Kidney tubule cell (primary cell): ENCODE measurements at regions not wholly inside any gene's neighbourhood (a gene's known extent, or its start where the extent isn't known, plus 50 kb on each side); places are given as distances from the start of the nearest gene placed in this dataset.
A peak's percentile ranks its signal among the peaks of the same experiment; 100 is the strongest.
"Not testable (repeated sequence)": the region's sequence is repeated elsewhere in the genome, so short reads cannot be mapped to it uniquely, and the experiment has no call there.

Experiments used
- DNase-seq: peaks from one replicate; pipeline ENCODE4 v3.0.0-alpha.2; 2018; ENCODE audit warnings: low spot score

GRCh38 chrX:39675619-39676018, 422.1 kb downstream of the BCOR start:
- no peak for DNase-seq

DNA sequence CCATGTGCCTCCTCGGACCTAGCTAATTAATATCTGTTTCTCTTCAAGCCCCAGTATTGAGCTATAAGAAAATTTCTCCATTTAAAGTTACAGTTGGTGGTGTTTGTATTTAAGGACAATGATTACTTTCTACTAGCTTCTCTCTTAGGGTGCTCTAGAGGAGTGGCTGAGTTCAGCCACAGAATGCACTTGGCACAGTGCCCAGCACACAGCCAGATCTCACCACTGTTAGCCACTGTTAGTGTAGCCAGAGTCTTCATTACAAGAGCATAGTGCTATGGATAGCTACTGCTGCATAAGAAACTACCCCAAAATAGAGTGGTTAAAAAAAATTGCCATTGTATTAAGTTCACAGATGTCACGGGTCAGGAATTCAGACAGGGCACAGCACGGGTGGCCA, 421.3 kb downstream of the BCOR start:
- DNase-seq = no peak

DNA sequence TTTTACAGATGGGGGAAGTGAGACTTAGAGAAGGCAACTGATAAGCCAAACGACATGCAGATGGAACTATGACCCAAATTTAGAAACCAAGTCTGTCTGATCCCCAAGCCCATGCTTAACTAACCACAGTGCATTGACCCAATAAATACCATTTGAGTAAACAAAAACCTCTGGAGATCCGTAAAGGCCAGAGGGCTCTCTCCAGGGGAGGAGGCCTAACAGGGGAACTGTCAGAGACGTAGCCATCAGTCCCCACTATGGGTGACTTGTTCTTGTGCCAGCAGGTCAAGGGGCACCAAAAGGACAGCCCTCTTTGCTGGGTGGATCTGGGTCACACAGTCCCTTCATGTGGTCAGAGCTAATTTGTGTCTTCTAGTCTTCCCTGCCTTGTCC, 420.2 kb downstream of the BCOR start:
- DNase-seq = no peak

DNA sequence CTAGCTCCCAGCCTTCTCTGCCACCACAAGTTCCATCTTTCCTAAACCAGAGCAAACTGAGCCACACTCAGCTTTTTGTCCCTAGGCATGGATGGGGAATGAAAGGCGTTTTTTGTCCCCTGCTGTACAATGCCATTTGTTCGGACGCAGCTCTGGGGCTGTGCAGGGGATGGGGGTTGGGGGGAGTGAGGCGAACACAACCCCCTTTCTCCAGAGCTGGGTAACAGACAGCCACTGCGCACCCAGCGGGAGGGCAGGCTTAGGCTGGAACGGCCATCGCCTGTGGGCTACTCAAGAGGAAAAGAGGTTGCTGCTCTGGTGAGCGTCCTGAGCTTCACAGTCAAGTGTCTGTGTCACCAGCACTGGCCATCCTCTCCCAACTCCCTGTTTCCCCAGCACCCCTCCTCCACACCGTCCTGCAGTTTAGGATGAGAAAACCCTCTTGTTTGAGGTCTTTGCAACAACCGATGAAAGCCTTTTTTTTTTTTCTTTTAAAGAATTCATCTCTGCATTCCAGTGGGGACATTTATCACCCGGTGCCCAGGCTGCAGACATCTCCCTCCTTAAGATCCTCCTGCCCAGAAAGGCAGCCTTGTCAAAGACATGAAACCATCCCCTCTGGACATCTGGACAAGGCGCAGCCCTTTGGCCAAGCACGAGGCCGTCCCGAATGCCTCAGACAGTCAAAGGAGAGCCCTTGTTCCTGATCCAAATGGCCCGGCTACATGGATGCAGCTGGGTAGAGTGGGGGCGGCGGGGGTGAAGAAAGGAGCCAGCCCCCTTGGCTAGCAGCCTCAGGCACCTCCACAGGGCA, 419.6 kb downstream of the BCOR start:
- DNase-seq = no peak

DNA sequence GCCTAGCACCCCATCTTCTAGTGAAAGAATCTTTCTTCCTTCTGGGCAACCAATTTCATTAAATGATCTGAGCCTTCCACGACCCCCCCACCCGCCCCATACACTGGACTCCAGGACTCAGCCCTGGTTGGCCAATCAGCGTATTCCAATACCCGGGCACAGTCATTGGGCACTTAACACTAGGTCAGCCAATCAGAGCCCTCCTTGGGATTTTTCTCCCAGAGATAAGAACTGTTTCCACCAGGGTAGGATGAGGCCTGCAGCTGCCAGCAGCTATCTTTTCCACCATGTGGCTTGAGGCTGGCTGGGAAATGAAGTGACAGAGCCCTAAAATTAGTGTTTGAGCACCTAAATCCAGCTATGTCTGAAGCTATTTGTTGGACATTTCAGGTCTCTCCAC, 418.8 kb downstream of the BCOR start:
- no peak for DNase-seq

DNA sequence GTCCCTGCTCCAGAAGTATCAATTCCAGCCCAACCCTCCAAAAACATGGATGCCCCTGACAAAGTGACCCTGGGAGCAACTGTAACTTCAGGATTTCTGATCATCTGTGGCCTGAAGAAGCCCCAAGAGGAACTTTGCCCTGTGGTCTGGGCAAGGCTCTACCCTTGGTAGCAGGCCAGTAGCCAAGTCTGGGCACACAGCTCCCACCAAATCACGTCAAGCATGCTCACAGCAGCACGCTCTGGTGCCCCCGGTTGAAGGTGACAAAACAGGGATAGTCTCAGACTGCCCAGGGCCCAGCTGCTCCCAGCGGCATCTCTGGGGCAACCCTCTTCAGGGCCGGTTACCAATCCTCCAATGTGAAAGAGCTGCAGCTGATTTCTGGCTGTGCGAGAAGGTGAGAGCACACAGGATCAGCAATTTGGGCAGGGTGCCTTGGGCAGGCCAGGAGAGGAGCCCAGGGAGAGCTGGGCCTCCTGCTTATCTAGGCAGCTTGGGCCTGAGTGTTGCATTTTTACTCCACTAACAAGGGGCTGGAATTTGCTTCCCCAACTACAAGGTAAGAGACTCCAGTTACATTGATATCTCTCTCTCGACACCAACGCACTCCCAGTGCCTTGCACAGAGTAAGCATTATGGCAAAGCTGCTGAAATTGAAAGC, 418.1 kb downstream of the BCOR start:
- DNase-seq = no peak

GRCh38 chrX:39681885-39682284, 415.9 kb downstream of the BCOR start:
- DNase-seq = no peak

GRCh38 chrX:39682778-39683177, 415.0 kb downstream of the BCOR start:
- no peak for DNase-seq

- DNase-seq = no peak
Observed at GRCh38 chrX:39688219-39688575, 409.6 kb downstream of the BCOR start.

DNA sequence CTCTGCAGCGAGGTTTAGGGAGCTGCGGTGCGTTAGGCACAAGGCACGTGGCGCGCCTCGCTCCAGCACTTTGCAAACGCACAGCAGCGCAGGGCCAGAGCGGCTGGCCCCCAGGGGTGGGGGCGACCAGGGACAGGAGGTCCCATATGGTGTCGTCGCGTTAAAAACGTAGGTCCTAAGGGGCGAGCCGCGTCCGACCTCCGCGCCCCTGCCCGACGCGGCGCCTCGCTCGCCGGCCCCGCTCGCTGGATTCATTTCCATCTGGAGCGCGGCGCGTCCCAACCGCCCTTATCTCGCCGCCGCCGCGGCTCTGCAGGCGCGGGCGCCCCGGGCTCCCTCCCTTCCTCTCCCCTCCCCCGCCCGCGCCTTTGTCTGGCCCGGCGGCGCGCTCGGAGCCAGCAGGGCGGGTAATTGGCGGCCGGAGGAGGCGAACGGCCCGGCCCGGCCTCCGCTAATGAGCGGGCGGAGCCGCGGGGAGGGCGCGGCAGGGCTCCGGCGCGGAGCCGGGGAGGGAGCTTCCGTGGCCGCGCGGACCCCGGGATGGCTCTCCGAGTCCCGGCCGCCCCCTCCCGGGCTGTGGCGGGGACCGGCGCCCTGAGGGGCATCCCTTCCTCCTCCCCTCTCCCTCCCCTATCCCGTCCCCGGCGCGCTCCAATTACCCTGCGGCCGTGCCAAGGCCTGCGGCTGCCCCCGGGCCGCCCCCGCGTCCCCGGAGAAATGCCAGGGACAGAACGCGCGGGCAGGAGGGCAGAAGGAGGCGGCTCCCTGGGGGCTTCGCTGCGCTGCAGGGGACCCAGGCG, 409.0 kb downstream of the BCOR start:
- DNase-seq = peak; percentile 36

GRCh38 chrX:39689376-39690104, 408.2 kb downstream of the BCOR start:
- DNase-seq = no peak

- DNase-seq = no peak
Observed at GRCh38 chrX:39690541-39691415, 407.0 kb downstream of the BCOR start.

DNA sequence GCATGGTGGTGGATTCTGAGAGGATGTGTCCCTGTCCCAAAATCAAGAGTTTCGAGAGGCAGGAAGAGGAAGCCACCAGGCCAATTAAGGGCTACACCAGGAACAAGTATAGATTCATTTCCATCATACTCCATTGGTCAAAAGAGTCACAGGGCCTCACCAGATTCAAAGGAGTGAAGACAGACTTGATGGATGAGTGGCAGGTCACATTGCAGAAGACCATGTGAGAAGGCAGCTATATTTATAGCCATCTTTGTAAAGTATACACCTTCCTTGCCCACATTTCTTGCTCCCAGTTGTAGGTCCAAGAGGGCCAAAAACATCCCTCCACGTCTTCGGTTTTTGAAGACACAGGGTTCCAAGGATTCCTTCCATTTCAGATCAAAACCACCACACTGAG, 406.0 kb downstream of the BCOR start:
- DNase-seq = no peak

GRCh38 chrX:39692796-39693195, 405.0 kb downstream of the BCOR start:
- DNase-seq = no peak

GRCh38 chrX:39693298-39693697, 404.5 kb downstream of the BCOR start:
- no peak for DNase-seq

GRCh38 chrX:39702636-39703035, 395.1 kb downstream of the BCOR start:
- DNase-seq = not testable (repeated sequence)

DNA sequence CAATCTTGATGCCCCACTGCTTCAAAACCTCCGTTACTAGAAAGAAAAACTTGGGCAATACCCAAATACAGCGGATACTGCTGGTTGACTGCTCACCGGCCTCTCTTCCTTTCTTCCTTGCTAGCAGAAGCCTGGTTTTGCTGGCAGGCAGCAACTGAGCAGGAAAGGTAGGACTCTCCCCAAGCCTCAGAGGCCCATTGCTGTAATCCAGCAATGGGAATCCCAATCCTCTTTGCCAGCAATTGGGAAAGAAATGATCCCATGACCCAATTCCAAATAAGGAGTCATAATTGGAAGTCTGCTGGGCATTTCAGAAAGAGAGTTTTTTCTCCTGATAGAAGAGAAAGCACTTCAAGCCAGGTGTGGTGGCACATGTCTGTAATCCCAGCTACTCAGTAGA, 394.5 kb downstream of the BCOR start:
- no peak for DNase-seq

DNA sequence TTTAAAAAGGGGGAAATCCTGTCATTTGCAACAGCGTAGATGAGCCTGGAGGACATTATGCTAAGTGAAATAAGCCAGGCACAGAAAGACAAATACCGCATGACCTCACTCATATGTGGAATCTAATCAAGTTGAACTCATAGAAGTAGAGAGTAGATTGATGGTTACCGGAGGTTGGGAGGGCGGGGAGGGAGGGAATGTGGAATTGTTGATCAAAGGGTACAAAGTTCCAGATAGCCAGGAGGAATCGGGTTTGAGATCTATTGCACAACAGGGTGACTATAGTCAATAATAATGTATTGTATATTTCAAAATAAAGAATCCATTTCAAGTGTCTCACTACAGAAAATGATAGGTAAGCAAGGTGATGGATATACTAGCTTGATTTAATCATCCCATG, 393.2 kb downstream of the BCOR start:
- DNase-seq = no peak

DNA sequence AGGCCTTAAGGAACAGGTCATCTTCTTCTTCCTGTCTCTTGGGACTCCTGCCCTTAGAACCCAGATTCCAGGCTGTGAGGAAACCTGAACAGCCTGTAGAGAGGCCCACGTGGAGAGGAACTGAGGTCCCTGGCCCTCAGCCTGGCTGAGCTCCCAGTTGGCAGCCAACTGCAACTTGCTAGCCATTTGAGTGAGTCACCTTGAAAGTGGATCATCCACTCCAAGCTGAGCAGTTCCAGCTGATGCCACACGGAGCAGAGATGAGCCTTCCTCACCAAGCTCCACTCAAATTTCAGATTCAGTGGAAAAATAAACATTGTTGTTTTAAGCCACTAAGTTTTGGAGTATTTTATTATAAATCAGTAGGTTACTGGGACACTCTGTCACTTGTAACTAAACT, 392.5 kb downstream of the BCOR start:
- peak; percentile 87 for DNase-seq

DNA sequence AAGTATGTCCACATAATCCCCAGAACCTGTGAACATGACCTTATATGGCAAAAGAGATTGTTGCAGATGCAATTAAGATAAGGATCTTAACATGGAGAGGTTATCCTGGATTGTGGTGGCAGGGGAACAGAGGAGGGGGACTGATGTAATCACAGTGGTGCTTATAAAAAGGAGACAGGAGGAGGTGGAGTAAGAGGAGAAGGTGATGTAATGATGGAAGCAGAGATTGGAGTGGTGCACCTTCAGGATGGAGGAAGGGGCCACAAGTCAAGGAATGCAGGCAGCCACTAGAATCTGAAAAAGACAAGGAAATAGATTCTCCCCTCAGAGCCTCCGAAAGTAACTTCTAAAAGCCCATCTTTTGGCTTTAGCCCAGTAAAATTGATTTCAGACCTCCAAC, 388.4 kb downstream of the BCOR start:
- DNase-seq = no peak

DNA sequence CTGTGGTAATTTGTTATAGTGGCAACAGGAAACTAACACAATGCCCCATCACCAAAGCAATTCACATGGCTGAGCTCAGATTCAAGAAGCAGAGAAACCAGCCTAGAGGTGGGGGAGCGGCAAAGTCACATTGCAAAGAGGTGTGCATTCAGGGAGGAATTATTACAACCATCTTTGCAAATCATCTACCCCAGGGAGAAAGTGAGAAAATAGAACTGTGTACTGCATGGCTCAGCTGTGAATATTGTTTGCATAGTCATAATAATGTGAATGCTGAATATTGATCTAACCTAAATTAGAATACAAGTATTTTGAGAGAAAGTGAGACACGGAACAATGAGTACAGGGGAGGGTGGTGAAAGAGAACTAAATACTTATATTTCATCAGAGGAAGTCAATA, 387.9 kb downstream of the BCOR start:
- DNase-seq = no peak
